Mesendoderm (in vitro differentiated cells): ENCODE measurements at regions not wholly inside any gene's neighbourhood (a gene's known extent, or its start where the extent isn't known, plus 50 kb on each side); places are given as distances from the start of the nearest gene placed in this dataset.

ENCODE experiments used
- DNase-seq: peaks from one replicate; pipeline ENCODE4 v3.0.0; 2013
- H2AK5ac ChIP-seq: 2 replicates; pipeline ENCODE4 v1.6.1; 2013; ENCODE audit warnings: low read length, inconsistent platforms
- H2BK120ac ChIP-seq: 2 replicates; pipeline ENCODE4 v1.6.1; 2013; ENCODE audit warnings: low read depth, mild to moderate bottlenecking, low read length, moderate library complexity, mixed read lengths
- H2BK15ac ChIP-seq: replicated peaks from 2 replicates; pipeline ENCODE4 v1.6.1; 2013; ENCODE audit warnings: low read depth, mild to moderate bottlenecking, moderate library complexity
- H2BK5ac ChIP-seq: 2 replicates; pipeline ENCODE4 v1.6.1; 2013; ENCODE audit warnings: low read length, inconsistent platforms
- H3K18ac ChIP-seq: 2 replicates; pipeline ENCODE4 v1.6.1; 2013; ENCODE audit warnings: mild to moderate bottlenecking, low read length, mixed read lengths
- H3K23ac ChIP-seq: one replicate; pipeline ENCODE4 v1.6.1; 2013; ENCODE audit warnings: low read length
- H3K27ac ChIP-seq: 2 replicates; pipeline ENCODE4 v1.5.1; 2013; ENCODE audit warnings: low read depth, mild to moderate bottlenecking, inconsistent platforms, low read length, moderate library complexity
- H3K27me3 ChIP-seq: 2 replicates; pipeline ENCODE4 v1.6.1; 2013; ENCODE audit warnings: low read length, control low read depth, mild to moderate bottlenecking, inconsistent platforms; ENCODE audit not compliant: insufficient read depth, poor library complexity
- H3K36me3 ChIP-seq: 2 replicates; pipeline ENCODE4 v1.6.1; 2013; ENCODE audit warnings: low read length, inconsistent platforms; ENCODE audit not compliant: control insufficient read depth, insufficient read depth
- H3K4ac ChIP-seq: one replicate; pipeline ENCODE4 v1.6.1; 2013; ENCODE audit warnings: low read depth, mild to moderate bottlenecking, low read length, moderate library complexity
- H3K4me1 ChIP-seq: 2 replicates; pipeline ENCODE4 v1.6.1; 2013; ENCODE audit warnings: low read depth, low read length, inconsistent platforms; ENCODE audit not compliant: control insufficient read depth
- H3K4me2 ChIP-seq: 2 replicates; pipeline ENCODE4 v1.6.1; 2013; ENCODE audit warnings: low read length
- H3K4me3 ChIP-seq: 2 replicates; pipeline ENCODE4 v1.5.1; 2013; ENCODE audit warnings: mild to moderate bottlenecking, low read length
- H3K56ac ChIP-seq: one replicate; pipeline ENCODE4 v1.6.1; 2013; ENCODE audit warnings: low read length
- H3K79me1 ChIP-seq: 2 replicates; pipeline ENCODE4 v1.6.1; 2013; ENCODE audit warnings: low read length, inconsistent platforms
- H3K79me2 ChIP-seq: 2 replicates; pipeline ENCODE4 v1.6.1; 2013; ENCODE audit warnings: mild to moderate bottlenecking, low read length; ENCODE audit not compliant: control insufficient read depth, insufficient read depth
- H3K9ac ChIP-seq: 2 replicates; pipeline ENCODE4 v1.6.1; 2013; ENCODE audit warnings: low read length, inconsistent platforms
- H4K5ac ChIP-seq: one replicate; pipeline ENCODE4 v1.6.1; 2013; ENCODE audit warnings: low read length
- H4K8ac ChIP-seq: one replicate; pipeline ENCODE4 v1.6.1; 2013; ENCODE audit warnings: low read depth, mild to moderate bottlenecking, control low read depth, low read length, moderate library complexity
- whole genome bisulfite sequencing: extraction: QIAGEN DNeasy Blood & Tissue Kit; methylation state at CpG from one replicate; pipeline ENCODE4 v1.1.7; 2013; ENCODE audit warnings: low lambda C conversion rate, missing lambda C conversion rate; ENCODE audit not compliant: insufficient coverage; ENCODE audit errors: extremely low coverage; 5-methylcytosine and 5-hydroxymethylcytosine counted together

DNA sequence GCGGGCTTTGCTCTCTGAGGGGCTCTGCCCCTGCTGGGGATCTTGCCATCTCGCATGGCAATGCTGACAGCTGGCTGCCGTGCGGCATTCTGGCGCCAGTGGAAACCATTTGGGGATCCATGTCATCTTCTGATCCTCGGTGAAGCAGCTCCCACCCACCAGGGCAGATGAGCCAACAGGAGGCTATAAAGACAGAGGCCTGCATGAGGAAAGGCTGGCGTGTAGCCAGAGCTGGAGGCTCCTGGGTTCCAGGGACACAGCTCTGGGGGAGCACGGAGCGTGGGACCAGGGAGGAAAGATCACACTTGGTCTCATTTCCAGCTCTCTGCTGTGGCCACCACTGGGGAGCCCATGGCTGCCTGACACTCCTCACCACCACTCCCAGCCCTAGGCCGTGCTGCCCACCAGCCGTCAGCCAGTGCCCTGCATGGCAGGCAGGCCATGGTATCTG is 145.8 kb downstream of the ZFP36L2 start:
- Histone ChIP-seq H2BK15ac (no peak overlapping the region), H3K36me3 (no peaks in the 10 kb centered on the region), H3K79me2 (no peaks in the 10 kb centered on the region), H3K4me2 (no peak overlapping the region), H4K5ac (no peak overlapping the region), H3K9ac (no peak overlapping the region), H3K4me1 (peaks cover 3% of the 10 kb centered on the region), H2AK5ac (no peak overlapping the region), H2BK5ac (no peak overlapping the region), H2BK120ac (no peak overlapping the region), H4K8ac (no peak overlapping the region), H3K56ac (no peak overlapping the region), H3K27ac (no peak overlapping the region), H3K18ac (no peak overlapping the region), H3K4ac (no peak overlapping the region), H3K79me1 (no peaks in the 10 kb centered on the region), H3K23ac (no peak overlapping the region), H3K4me3 (no peak overlapping the region), H3K27me3 (no peaks in the 10 kb centered on the region)
- DNase-seq: no peak
- no CpG with 5 or more reads among the region's 11 CpGs for WGBS

DNA sequence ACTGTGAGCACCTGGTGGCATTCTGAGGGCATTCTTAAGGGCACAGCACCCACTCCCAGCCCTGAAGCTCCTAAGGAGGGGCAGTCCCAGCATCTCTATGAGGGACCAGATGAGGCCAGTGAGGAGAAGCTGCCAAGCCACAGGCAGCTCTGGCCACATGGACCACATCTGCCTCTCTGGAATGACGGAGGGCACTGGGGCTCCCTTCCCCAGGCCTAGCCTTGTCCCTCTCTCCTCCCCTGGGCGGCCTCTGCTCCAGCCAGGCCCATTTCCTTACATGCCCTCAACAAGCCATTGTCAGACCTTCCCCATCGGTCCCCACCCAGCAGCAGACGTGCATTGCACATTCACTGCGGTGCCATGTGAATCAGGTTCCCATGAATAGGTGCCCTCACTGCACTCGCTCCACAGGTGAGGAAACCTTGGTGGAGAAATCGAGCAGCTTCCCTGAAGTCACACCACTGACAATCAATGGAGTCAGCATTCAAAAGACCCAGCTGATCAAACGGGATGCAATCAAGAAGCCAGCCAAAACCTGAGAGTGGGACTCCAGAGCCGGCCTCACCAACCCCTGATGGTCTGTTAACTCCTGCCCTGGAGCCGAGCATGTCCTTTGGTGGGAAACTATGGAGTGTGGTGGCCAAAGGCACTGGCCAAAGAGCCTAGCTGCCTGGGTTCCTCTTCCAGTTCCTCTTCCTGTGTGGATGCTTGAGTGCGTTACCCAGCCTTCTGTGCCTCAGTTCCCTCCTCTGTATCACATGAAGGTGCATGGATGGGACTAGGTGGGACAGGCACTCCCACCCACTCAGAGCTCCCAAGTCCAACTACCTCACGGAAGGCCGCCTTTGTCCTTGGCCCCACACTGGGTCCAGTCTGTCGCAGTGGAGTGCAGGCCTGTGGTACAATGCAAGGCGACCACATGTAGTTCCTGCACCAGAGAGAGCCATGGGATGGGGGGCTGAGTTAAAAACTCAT is 147.3 kb downstream of the ZFP36L2 start:
- H3K36me3 ChIP-seq: no peaks in the 10 kb centered on the region
- H3K56ac ChIP-seq: no peak overlapping the region
- H3K23ac ChIP-seq: no peak overlapping the region
- H3K4ac ChIP-seq: no peak overlapping the region
- H3K4me3 ChIP-seq: no peak overlapping the region
- no peaks in the 10 kb centered on the region for H3K27me3 ChIP-seq
- no peak overlapping the region for H4K8ac ChIP-seq
- H2BK120ac ChIP-seq: no peak overlapping the region
- no peak overlapping the region for H2AK5ac ChIP-seq
- H3K18ac ChIP-seq: no peak overlapping the region
- WGBS: no CpG with 5 or more reads among the region's 15 CpGs
- H3K4me1 ChIP-seq: peaks cover 3% of the 10 kb centered on the region
- no peaks in the 10 kb centered on the region for H3K79me2 ChIP-seq
- DNase-seq: no peak
- no peak overlapping the region for H3K4me2 ChIP-seq
- no peak overlapping the region for H2BK15ac ChIP-seq
- H3K79me1 ChIP-seq: no peaks in the 10 kb centered on the region
- H3K9ac ChIP-seq: no peak overlapping the region
- H2BK5ac ChIP-seq: no peak overlapping the region
- no peak overlapping the region for H4K5ac ChIP-seq
- H3K27ac ChIP-seq: no peak overlapping the region

DNA sequence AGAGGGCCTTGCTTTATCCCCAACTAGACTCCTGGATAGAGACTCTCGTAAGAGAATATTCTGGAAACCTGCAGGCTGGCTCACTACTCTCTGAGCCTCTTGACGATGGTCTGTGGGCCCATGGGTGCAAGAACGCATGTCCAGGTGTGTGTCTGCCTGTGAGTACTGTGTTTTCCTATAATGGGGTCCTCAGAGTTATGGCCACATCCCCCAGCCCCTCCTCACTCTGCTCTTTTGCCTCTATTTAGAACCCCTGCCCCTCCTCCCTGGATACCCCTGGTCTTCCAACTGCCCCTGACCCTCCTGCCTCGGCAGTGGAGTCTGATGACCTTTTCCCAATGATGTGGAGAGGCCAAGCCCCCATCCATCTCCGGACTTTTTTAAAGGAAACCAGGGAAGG is 148.1 kb downstream of the ZFP36L2 start:
- Histone ChIP-seq H2AK5ac (no peak overlapping the region), H3K27ac (no peak overlapping the region), H3K23ac (no peak overlapping the region), H3K27me3 (no peaks in the 10 kb centered on the region), H3K9ac (no peak overlapping the region), H3K4me3 (no peak overlapping the region), H3K18ac (no peak overlapping the region), H4K5ac (no peak overlapping the region), H3K36me3 (no peaks in the 10 kb centered on the region), H3K4me1 (peaks cover under 1% of the 10 kb centered on the region), H3K79me2 (no peaks in the 10 kb centered on the region), H2BK120ac (no peak overlapping the region), H3K4me2 (no peak overlapping the region), H3K79me1 (no peaks in the 10 kb centered on the region), H2BK5ac (no peak overlapping the region), H2BK15ac (no peak overlapping the region), H3K56ac (no peak overlapping the region), H3K4ac (no peak overlapping the region), H4K8ac (no peak overlapping the region)
- no peak for DNase-seq
- WGBS: no CpG with 5 or more reads among the region's 5 CpGs

DNA sequence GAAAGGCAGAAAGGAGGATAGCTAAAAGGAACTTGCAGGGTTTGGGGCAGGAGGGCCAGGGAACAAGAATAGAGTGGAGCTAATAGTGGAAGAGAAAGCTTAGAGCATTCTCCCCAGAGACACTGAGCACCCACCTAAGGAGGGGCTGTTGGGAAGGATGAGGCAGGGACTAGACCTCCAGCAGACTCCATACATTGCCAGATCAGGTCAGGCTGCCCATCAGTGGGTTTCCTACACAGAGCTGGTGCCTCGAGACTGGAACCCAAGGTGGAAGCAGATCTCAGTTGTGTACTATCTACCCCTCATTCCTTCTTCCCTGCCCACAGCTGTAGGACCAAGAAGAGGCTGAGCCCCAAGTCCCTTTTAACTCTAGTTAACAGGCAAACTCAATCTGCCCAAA is 148.5 kb downstream of the ZFP36L2 start:
- H3K79me1 ChIP-seq: no peaks in the 10 kb centered on the region
- H3K27me3 ChIP-seq: no peaks in the 10 kb centered on the region
- DNase-seq: no peak
- no peak overlapping the region for H2AK5ac ChIP-seq
- H4K8ac ChIP-seq: no peak overlapping the region
- no peak overlapping the region for H2BK120ac ChIP-seq
- no peak overlapping the region for H2BK5ac ChIP-seq
- no peak overlapping the region for H3K9ac ChIP-seq
- no peak overlapping the region for H3K56ac ChIP-seq
- H3K4me2 ChIP-seq: no peak overlapping the region
- no peak overlapping the region for H4K5ac ChIP-seq
- no peak overlapping the region for H3K4me3 ChIP-seq
- no peak overlapping the region for H3K27ac ChIP-seq
- no peak overlapping the region for H3K18ac ChIP-seq
- no peak overlapping the region for H2BK15ac ChIP-seq
- no peaks in the 10 kb centered on the region for H3K36me3 ChIP-seq
- no peak overlapping the region for H3K4ac ChIP-seq
- no peaks in the 10 kb centered on the region for H3K4me1 ChIP-seq
- WGBS: no CpG with 5 or more reads among the region's 1 CpG
- H3K79me2 ChIP-seq: no peaks in the 10 kb centered on the region
- H3K23ac ChIP-seq: no peak overlapping the region

DNA sequence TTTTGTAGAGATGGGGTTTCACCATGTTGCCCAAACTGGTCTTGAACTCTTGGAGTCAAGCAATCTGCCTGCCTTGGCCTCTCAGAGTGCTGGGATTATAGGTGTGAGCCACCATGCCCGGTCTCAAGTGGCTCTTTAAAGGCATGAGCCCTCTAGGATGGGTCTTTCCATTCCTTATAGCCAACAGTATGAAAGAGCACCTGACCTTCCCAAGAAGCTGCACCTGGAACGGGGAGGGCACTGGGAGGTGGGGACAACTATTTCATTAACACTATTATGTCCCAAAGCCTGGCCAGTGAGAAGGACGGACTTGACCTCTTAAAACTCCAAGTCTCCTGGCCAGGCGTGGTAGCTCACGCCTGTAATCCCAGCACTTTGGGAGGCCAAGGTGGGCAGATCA is 149.7 kb downstream of the ZFP36L2 start:
- H3K79me2 ChIP-seq: no peaks in the 10 kb centered on the region
- H3K18ac ChIP-seq: no peak overlapping the region
- no peak overlapping the region for H3K23ac ChIP-seq
- no peaks in the 10 kb centered on the region for H3K27me3 ChIP-seq
- no peak overlapping the region for H4K8ac ChIP-seq
- H2AK5ac ChIP-seq: no peak overlapping the region
- no CpG with 5 or more reads among the region's 5 CpGs for WGBS
- no peak overlapping the region for H2BK5ac ChIP-seq
- no peak overlapping the region for H2BK120ac ChIP-seq
- H3K79me1 ChIP-seq: no peaks in the 10 kb centered on the region
- H3K9ac ChIP-seq: no peak overlapping the region
- H3K36me3 ChIP-seq: no peaks in the 10 kb centered on the region
- H3K4me1 ChIP-seq: no peaks in the 10 kb centered on the region
- H3K4me3 ChIP-seq: no peak overlapping the region
- H3K27ac ChIP-seq: no peak overlapping the region
- no peak overlapping the region for H4K5ac ChIP-seq
- no peak overlapping the region for H3K4me2 ChIP-seq
- H3K56ac ChIP-seq: no peak overlapping the region
- H2BK15ac ChIP-seq: no peak overlapping the region
- no peak overlapping the region for H3K4ac ChIP-seq
- no peak for DNase-seq
